HCT116 (cell line): ENCODE measurements at regions not wholly inside any gene's neighbourhood (a gene's known extent, or its start where the extent isn't known, plus 50 kb on each side); places are given as distances from the start of the nearest gene placed in this dataset.

ENCODE experiments used
- ATAC-seq: fragments of 200-7000 bp; cut with Tn5 transposase; 2 replicates; pipeline ENCODE4 v1.9.1; 2020; ENCODE audit warnings: mild to moderate bottlenecking, moderate library complexity
- BruUV-seq: library from RNA; stranded (reverse); fragments of 400-500 nt; replicated peaks from 2 replicates; lab custom pipeline; 2021; lab: Mats Ljungman, UMichigan
- CTCF ChIA-PET: fragments of 300-600 bp; sonication (Branson Sonifier 250); formaldehyde crosslinking; loops from one replicate; lab custom pipeline; 2021; ENCODE audit warnings: antibody characterized with exemption; lab: Charles Lee
- POLR2A ChIA-PET: fragments of 300-600, 350-600 bp; sonication (Branson Sonifier 250); formaldehyde crosslinking; loops from one replicate; lab custom pipeline; 2021; ENCODE audit warnings: antibody characterized with exemption; lab: Charles Lee
- RAD21 ChIA-PET, 2 experiments: fragments of 300-600 bp; sonication (Branson Sonifier 250); formaldehyde crosslinking; loops; one replicate each; lab custom pipeline; 2023; ENCODE audit warnings: low total read pairs in 2 of 2; ENCODE audit not compliant: uncharacterized antibody in 2 of 2, unreplicated experiment in 2 of 2, low non-redundant PET in 1 of 2; lab: Charles Lee
- DNase-seq: peaks from one replicate; pipeline ENCODE4 v3.0.0-alpha.2; 2010; ENCODE audit warnings: low read depth, low spot score
- H2AFZ ChIP-seq: fragments of 200-600 bp; shearing (Covaris generic), sonication (generic); 2 replicates; pipeline ENCODE4 v1.6.1; 2017; ENCODE audit warnings: low read depth, mixed run types, mixed read lengths, antibody characterized with exemption, low read length; ENCODE audit not compliant: poor library complexity, severe bottlenecking
- H3K27ac ChIP-seq: 2 replicates; pipeline ENCODE4 v1.5.1; 2012; ENCODE audit warnings: low read depth, low read length
- H3K27me3 ChIP-seq: fragments of 200-600 bp; sonication (generic); 2 replicates; pipeline ENCODE4 v1.6.1; 2016; ENCODE audit warnings: mixed run types, low read length, mixed read lengths; ENCODE audit not compliant: insufficient read depth
- H3K36me3 ChIP-seq, 2 experiments: fragments of 200-500 bp in 1 of 2; fragments of 200-600 bp in 1 of 2; sonication (Bioruptor generic) in 1 of 2; sonication (generic) in 1 of 2; 2 replicates each; pipeline versions ENCODE4 v1.5.1 to v1.6.1; 2014 to 2016; ENCODE audit warnings: low read length in 2 of 2, inconsistent platforms in 1 of 2, mixed read lengths in 1 of 2, mixed run types in 1 of 2; ENCODE audit not compliant: insufficient read depth in 2 of 2, control insufficient read depth in 1 of 2
- H3K4me1 ChIP-seq, 2 experiments: fragments of 200-600 bp in 1 of 2; sonication (generic) in 1 of 2; 2 replicates each; pipeline versions ENCODE4 v1.5.1 to v1.6.1; 2012 to 2017; ENCODE audit warnings: low read length in 2 of 2, inconsistent platforms in 1 of 2, mild to moderate bottlenecking in 1 of 2, mixed read lengths in 1 of 2, mixed run types in 1 of 2, moderate library complexity in 1 of 2; ENCODE audit not compliant: insufficient read depth in 2 of 2, control insufficient read depth in 1 of 2
- H3K4me2 ChIP-seq: fragments of 200-600 bp; sonication (generic); 2 replicates; pipeline ENCODE4 v1.6.1; 2017; ENCODE audit warnings: mixed run types, low read length, mixed read lengths
- H3K4me3 ChIP-seq, 2 experiments: fragments of 200-600 bp in 1 of 2; sonication (generic) in 1 of 2; replicated peaks in 1 of 2; 2 replicates each; pipeline ENCODE4 v1.5.1; 2011 to 2016; ENCODE audit warnings: low read length in 2 of 2, control low read depth in 1 of 2, low read depth in 1 of 2, mild to moderate bottlenecking in 1 of 2, mixed read lengths in 1 of 2, mixed run types in 1 of 2
- H3K79me2 ChIP-seq: fragments of 200-600 bp; sonication (generic); 2 replicates; pipeline ENCODE4 v1.6.1; 2017; ENCODE audit warnings: mild to moderate bottlenecking, mixed run types, low read length, moderate library complexity, mixed read lengths; ENCODE audit not compliant: insufficient read depth
- H3K9ac ChIP-seq: fragments of 200-600 bp; sonication (generic); 2 replicates; pipeline ENCODE4 v1.6.1; 2016; ENCODE audit warnings: low read length, mixed read lengths
- H3K9me2 ChIP-seq: fragments of 200-600 bp; sonication (generic), shearing (Covaris generic); 2 replicates; pipeline ENCODE4 v1.6.1; 2017; ENCODE audit warnings: mixed run types, mild to moderate bottlenecking, moderate library complexity; ENCODE audit not compliant: insufficient read depth
- H3K9me3 ChIP-seq, 2 experiments: fragments of 200-500 bp in 1 of 2; fragments of 200-600 bp in 1 of 2; sonication (Bioruptor generic) in 1 of 2; sonication (generic) in 1 of 2; 2 replicates each; pipeline ENCODE4 v1.6.1; 2014 to 2017; ENCODE audit warnings: low read length in 2 of 2, mixed read lengths in 2 of 2, inconsistent platforms in 1 of 2, low read depth in 1 of 2, mild to moderate bottlenecking in 1 of 2, mixed run types in 1 of 2, moderate library complexity in 1 of 2; ENCODE audit not compliant: control insufficient read depth in 1 of 2, insufficient read depth in 1 of 2
- H4K20me1 ChIP-seq: fragments of 200-600 bp; sonication (generic), shearing (Covaris generic); 2 replicates; pipeline ENCODE4 v1.6.1; 2017; ENCODE audit warnings: mixed run types, mild to moderate bottlenecking, moderate library complexity; ENCODE audit not compliant: insufficient read depth
- CEBPB ChIP-seq: IDR thresholded peaks from 2 replicates; pipeline ENCODE4 v1.6.1; 2012; ENCODE audit warnings: low read depth
- EGR1 ChIP-seq: IDR thresholded peaks from 2 replicates; pipeline ENCODE4 v1.6.1; 2012; ENCODE audit warnings: low read depth
- EZH2 ChIP-seq: fragments of 200-600 bp; sonication (generic); IDR thresholded peaks from 2 replicates; pipeline ENCODE4 v1.6.1; 2017; ENCODE audit warnings: antibody characterized with exemption, mixed run types
- EZH2phosphoT487 ChIP-seq: fragments of 200-600 bp; IDR thresholded peaks from 2 replicates; pipeline ENCODE4 v1.6.1; 2018; ENCODE audit warnings: antibody characterized with exemption, borderline replicate concordance
- FOSL1 ChIP-seq: IDR thresholded peaks from 2 replicates; pipeline ENCODE4 v1.6.1; 2012; ENCODE audit warnings: low read depth
- JUND ChIP-seq: IDR thresholded peaks from 2 replicates; pipeline ENCODE4 v1.6.1; 2012
- POLR2A ChIP-seq: IDR thresholded peaks from 2 replicates; pipeline ENCODE4 v1.7.0; 2011; ENCODE audit warnings: borderline replicate concordance; ENCODE audit not compliant: insufficient read depth, insufficient read length; ENCODE audit errors: extremely low read depth
- POLR2AphosphoS5 ChIP-seq: IDR thresholded peaks from 2 replicates; pipeline ENCODE4 v1.6.1; 2011; ENCODE audit warnings: mild to moderate bottlenecking, low read depth, low read length, moderate library complexity
- RAD21 ChIP-seq: IDR thresholded peaks from 2 replicates; pipeline ENCODE4 v1.6.1; 2012; ENCODE audit warnings: low read depth, mild to moderate bottlenecking
- REST ChIP-seq: IDR thresholded peaks from 2 replicates; pipeline ENCODE4 v1.6.1; 2012; ENCODE audit warnings: low read depth
- SIN3A ChIP-seq: IDR thresholded peaks from 2 replicates; pipeline ENCODE4 v1.6.1; 2012; ENCODE audit warnings: low read depth
- SP1 ChIP-seq: IDR thresholded peaks from 2 replicates; pipeline ENCODE4 v1.6.1; 2012; ENCODE audit warnings: low read depth
- SRF ChIP-seq: IDR thresholded peaks from 2 replicates; pipeline ENCODE4 v1.6.1; 2012; ENCODE audit warnings: low read depth
- TCF7L2 ChIP-seq: IDR thresholded peaks from 2 replicates; pipeline ENCODE4 v1.7.0; 2011; ENCODE audit warnings: borderline replicate concordance, inconsistent platforms; ENCODE audit not compliant: insufficient read depth, insufficient read length; ENCODE audit errors: extremely low read depth
- ZFX ChIP-seq: fragments of 450-650 bp; IDR thresholded peaks from 2 replicates; pipeline ENCODE4 v1.6.1; 2017
- ZNF274 ChIP-seq: fragments of 200-500 bp; sonication (Bioruptor generic); IDR thresholded peaks from 2 replicates; pipeline ENCODE4 v1.6.1; 2014; ENCODE audit warnings: mild to moderate bottlenecking, low read depth, low read length, inconsistent platforms
- intact Hi-C: fragments of 100-400 bp; cut with micrococcal nuclease; formaldehyde crosslinking; loops from 2 replicates; pipeline ENCODE4 v1.10.0; 2022
- TF ChIP-seq, protein P1 (sequence below): IDR thresholded peaks from 2 replicates; pipeline ENCODE4 v1.6.1; 2012
- TF ChIP-seq, protein P2 (sequence below), 3 experiments: fragments of 200-600 bp in 1 of 3; sonication (generic) in 1 of 3; IDR thresholded peaks in 2 of 3; conservative IDR thresholded peaks in 1 of 3; 2 replicates each; pipeline ENCODE4 v1.5.1; 2012 to 2017; ENCODE audit warnings: low read depth in 2 of 3, low read length in 2 of 3, antibody characterized with exemption in 1 of 3, borderline replicate concordance in 1 of 3, control low read depth in 1 of 3, mild to moderate bottlenecking in 1 of 3, mixed read lengths in 1 of 3, mixed run types in 1 of 3, moderate library complexity in 1 of 3; ENCODE audit not compliant: insufficient read depth in 1 of 3
- TF ChIP-seq, protein P3 (sequence below): IDR thresholded peaks from 2 replicates; pipeline ENCODE4 v1.6.1; 2012
- TF ChIP-seq, protein P4 (sequence below): IDR thresholded peaks from 2 replicates; pipeline ENCODE4 v1.6.1; 2011; ENCODE audit warnings: mild to moderate bottlenecking, low read length, moderate library complexity; ENCODE audit not compliant: insufficient replicate concordance; ENCODE audit errors: extremely low read depth

DNA sequence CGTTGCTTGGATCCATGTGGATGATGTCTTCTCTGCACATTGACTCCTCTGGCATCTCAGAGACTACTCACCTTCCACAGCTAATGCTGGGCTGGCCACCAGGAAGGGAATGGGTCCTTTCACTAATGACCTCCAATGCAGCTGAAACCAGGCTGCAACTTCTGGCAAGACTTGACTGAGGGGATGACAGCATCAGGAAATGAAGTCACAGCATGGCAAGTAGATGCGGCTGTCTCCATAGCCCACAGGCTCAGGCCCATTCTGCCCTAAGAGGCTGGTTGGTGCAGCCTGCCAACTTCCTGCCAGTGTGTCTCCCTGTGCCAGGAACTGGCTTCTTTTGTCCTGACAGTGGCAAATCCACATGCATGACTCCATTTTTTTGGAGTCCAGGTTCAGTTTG is 467.3 kb downstream of the TSHZ3 start:
- Histone ChIP-seq H3K79me2 (no peaks in the 10 kb centered on the region), H3K4me3 (no peak overlapping the region), H4K20me1 (no peaks in the 10 kb centered on the region), H3K9me3 (peaks cover 7 to 40% of the 10 kb centered on the region in 2 experiments; a peak in 2 of 4 replicates)
- DNase-seq (no peak), ATAC-seq (no peak)
- POLR2A ChIA-PET = no interaction called here
- BruUV-seq = no TSS peak
- TF ChIP-seq, protein P1, sequence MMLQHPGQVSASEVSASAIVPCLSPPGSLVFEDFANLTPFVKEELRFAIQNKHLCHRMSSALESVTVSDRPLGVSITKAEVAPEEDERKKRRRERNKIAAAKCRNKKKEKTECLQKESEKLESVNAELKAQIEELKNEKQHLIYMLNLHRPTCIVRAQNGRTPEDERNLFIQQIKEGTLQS = no peak
- TF ChIP-seq POLR2A = no peak
- no peak for TF ChIP-seq EGR1
- TF ChIP-seq, protein P2, sequence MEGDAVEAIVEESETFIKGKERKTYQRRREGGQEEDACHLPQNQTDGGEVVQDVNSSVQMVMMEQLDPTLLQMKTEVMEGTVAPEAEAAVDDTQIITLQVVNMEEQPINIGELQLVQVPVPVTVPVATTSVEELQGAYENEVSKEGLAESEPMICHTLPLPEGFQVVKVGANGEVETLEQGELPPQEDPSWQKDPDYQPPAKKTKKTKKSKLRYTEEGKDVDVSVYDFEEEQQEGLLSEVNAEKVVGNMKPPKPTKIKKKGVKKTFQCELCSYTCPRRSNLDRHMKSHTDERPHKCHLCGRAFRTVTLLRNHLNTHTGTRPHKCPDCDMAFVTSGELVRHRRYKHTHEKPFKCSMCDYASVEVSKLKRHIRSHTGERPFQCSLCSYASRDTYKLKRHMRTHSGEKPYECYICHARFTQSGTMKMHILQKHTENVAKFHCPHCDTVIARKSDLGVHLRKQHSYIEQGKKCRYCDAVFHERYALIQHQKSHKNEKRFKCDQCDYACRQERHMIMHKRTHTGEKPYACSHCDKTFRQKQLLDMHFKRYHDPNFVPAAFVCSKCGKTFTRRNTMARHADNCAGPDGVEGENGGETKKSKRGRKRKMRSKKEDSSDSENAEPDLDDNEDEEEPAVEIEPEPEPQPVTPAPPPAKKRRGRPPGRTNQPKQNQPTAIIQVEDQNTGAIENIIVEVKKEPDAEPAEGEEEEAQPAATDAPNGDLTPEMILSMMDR (IDR thresholded peaks at IDR 0.05 in 2 of 3, conservative IDR thresholded peaks at IDR 0.05 in 1 of 3; ENCODE audit: borderline replicate concordance in 1 of 3, insufficient read depth in 1 of 3, low read depth in 2 of 3, low read length in 2 of 3) = no peak
- TF ChIP-seq, protein P3, sequence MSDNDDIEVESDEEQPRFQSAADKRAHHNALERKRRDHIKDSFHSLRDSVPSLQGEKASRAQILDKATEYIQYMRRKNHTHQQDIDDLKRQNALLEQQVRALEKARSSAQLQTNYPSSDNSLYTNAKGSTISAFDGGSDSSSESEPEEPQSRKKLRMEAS = no peak
- TF ChIP-seq EZH2 = no peak
- TF ChIP-seq RAD21 = no peak
- TF ChIP-seq SP1 = no peak
- TF ChIP-seq SRF = no peak
- TF ChIP-seq ZNF274 = no peak
- no peak for TF ChIP-seq POLR2AphosphoS5
- no peak for TF ChIP-seq FOSL1
- TF ChIP-seq SIN3A = no peak
- no peak for TF ChIP-seq CEBPB
- no peak for TF ChIP-seq REST
- TF ChIP-seq, protein P4, sequence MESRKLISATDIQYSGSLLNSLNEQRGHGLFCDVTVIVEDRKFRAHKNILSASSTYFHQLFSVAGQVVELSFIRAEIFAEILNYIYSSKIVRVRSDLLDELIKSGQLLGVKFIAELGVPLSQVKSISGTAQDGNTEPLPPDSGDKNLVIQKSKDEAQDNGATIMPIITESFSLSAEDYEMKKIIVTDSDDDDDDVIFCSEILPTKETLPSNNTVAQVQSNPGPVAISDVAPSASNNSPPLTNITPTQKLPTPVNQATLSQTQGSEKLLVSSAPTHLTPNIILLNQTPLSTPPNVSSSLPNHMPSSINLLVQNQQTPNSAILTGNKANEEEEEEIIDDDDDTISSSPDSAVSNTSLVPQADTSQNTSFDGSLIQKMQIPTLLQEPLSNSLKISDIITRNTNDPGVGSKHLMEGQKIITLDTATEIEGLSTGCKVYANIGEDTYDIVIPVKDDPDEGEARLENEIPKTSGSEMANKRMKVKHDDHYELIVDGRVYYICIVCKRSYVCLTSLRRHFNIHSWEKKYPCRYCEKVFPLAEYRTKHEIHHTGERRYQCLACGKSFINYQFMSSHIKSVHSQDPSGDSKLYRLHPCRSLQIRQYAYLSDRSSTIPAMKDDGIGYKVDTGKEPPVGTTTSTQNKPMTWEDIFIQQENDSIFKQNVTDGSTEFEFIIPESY = no peak
- no peak for TF ChIP-seq TCF7L2
- TF ChIP-seq EZH2phosphoT487 = no peak
- no peak for TF ChIP-seq ZFX
- TF ChIP-seq JUND = no peak
- TF ChIP-seq, all 23 proteins: peak for 0
- intact Hi-C loops = no loop called here
- RAD21 ChIA-PET = no interaction called here
- Histone ChIP-seq H3K36me3 (no peaks in the 10 kb centered on the region), H3K27me3 (no peaks in the 10 kb centered on the region), H3K9me2 (no peaks in the 10 kb centered on the region), H3K9ac (no peak overlapping the region), H3K27ac (no peak overlapping the region), H3K4me2 (no peak overlapping the region), H3K4me1 (no peaks in the 10 kb centered on the region), H2AFZ (no peak overlapping the region)
- CTCF ChIA-PET = no interaction called here
